Bronchial epithelial cell (primary cell): ENCODE measurements at regions not wholly inside any gene's neighbourhood (a gene's known extent, or its start where the extent isn't known, plus 50 kb on each side); places are given as distances from the start of the nearest gene placed in this dataset.
A peak's percentile ranks its signal among the peaks of the same experiment; 100 is the strongest.

Experiments used
- DNase-seq: peaks from one replicate; pipeline ENCODE4 v3.0.0-alpha.2; 2010; ENCODE audit warnings: low read depth
- FAIRE-seq: peaks from 2 replicates; lab custom pipeline; 2011; peaks lifted over from hg19 to GRCh38; lab: Jason Lieb, UNC
- H3K27me3 ChIP-seq: 2 replicates; pipeline ENCODE4 v1.5.1; 2011; ENCODE audit warnings: low read length; ENCODE audit not compliant: control insufficient read depth, insufficient read depth
- H3K36me3 ChIP-seq: 2 replicates; pipeline ENCODE4 v1.5.1; 2011; ENCODE audit warnings: low read length; ENCODE audit not compliant: control insufficient read depth, insufficient read depth
- H3K4me3 ChIP-seq: 2 replicates; pipeline ENCODE4 v1.5.1; 2011; ENCODE audit warnings: mild to moderate bottlenecking, low read depth, low read length, control low read depth
- TF ChIP-seq, protein P1 (sequence below): IDR thresholded peaks from 2 replicates; pipeline ENCODE4 v1.5.1; 2011; ENCODE audit warnings: mild to moderate bottlenecking, moderate library complexity, low read length, control low read depth, inconsistent platforms; ENCODE audit not compliant: insufficient read depth, severe bottlenecking

DNA sequence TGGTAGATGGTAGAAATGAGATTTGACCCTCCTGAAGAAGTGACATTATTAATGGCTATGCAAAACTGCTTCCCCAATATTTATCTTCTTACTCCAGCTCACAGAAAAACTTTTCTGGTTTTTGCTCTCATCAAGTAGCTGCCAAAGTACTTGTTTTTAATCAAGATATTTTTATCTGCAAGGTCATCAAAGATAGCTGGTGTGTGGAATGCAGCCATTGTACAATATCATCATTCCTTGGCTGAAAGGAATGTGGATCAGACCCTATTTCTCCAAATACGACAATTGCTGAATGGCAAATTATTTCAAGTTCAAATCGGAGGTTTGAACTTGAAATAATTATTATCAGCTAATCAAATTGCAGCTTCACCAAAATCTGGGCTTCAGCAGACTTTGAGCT lies 126.9 kb upstream of the SLC7A14 start:
- no peak for FAIRE-seq

DNA sequence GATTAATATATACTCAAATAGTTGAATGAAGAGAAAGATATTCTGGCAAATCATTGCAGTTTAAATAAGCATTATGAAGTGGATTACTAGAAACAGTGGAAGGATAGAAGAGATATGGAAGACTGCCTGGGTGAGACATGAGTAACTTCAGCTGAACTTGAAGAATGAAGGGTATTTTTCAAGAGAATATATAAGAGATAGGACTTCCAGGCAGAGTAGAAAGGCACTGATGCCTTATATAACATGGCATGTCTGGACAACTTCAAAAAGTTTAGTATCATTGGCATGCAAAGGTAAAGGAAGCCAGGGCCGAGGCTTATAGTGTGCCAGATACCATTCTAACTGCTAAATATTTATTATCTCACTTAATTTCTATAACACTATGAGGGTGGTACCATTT lies 126.5 kb upstream of the SLC7A14 start:
- no peak for FAIRE-seq
- peak; percentile 69 for DNase-seq
- H3K4me3 ChIP-seq, result no peak overlapping the region
- H3K27me3 ChIP-seq, result no peaks in the 10 kb centered on the region
- no peaks in the 10 kb centered on the region for H3K36me3 ChIP-seq
- TF ChIP-seq, protein P1, sequence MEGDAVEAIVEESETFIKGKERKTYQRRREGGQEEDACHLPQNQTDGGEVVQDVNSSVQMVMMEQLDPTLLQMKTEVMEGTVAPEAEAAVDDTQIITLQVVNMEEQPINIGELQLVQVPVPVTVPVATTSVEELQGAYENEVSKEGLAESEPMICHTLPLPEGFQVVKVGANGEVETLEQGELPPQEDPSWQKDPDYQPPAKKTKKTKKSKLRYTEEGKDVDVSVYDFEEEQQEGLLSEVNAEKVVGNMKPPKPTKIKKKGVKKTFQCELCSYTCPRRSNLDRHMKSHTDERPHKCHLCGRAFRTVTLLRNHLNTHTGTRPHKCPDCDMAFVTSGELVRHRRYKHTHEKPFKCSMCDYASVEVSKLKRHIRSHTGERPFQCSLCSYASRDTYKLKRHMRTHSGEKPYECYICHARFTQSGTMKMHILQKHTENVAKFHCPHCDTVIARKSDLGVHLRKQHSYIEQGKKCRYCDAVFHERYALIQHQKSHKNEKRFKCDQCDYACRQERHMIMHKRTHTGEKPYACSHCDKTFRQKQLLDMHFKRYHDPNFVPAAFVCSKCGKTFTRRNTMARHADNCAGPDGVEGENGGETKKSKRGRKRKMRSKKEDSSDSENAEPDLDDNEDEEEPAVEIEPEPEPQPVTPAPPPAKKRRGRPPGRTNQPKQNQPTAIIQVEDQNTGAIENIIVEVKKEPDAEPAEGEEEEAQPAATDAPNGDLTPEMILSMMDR, result no peak

More for the DNA sequence above, 126.9 kb upstream of the SLC7A14 start:
- H3K36me3 ChIP-seq, result no peaks in the 10 kb centered on the region
- H3K27me3 ChIP-seq, result no peaks in the 10 kb centered on the region
- H3K4me3 ChIP-seq, result no peak overlapping the region
- TF ChIP-seq, protein P1, result no peak
- no peak for DNase-seq

DNA sequence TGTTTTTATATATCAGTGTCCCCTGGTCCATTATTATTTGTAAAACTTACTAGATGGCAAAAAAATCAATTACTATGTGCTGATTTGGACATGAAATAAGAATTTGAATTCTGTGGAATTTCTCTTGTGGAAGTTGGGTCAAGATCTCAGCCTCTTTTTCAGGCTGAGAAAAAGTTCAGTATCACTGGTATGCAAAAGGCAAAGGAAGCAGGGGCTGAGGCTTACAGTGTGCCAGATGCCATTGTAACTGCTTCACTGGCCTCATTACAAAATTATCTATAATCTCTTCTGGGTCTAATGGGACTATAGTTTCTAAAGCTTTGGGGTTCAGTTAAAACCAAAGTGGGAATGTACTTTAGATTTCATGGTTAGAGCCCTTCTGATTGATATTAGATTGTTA lies 125.9 kb upstream of the SLC7A14 start:
- FAIRE-seq (no peak), DNase-seq (no peak)
- TF ChIP-seq, protein P1, result no peak
- H3K36me3 ChIP-seq, result no peaks in the 10 kb centered on the region
- H3K4me3 ChIP-seq, result no peak overlapping the region
- H3K27me3 ChIP-seq, result no peaks in the 10 kb centered on the region

DNA sequence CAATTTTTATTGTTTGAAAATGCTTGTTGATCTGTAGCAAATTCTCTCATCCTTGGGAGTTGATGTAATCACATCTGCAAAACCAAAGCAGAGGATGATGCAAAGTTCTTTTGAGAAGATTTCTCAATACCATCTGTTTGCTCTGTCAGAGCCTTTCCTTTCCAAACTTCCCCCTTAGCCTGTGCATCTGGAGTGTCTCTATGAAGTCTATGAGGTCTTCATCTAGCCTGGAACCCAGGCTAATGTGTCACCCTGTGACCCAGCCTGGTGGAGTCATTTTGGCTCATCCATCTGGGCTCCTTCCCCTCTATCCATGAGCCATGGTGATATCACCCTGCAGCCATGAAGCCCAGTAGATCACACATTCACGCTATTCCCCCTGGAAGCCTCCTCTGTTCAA lies 123.2 kb upstream of the SLC7A14 start:
- TF ChIP-seq, protein P1, result no peak
- FAIRE-seq (no peak), DNase-seq (peak; percentile 81)
- H3K36me3 ChIP-seq, result no peaks in the 10 kb centered on the region
- no peaks in the 10 kb centered on the region for H3K27me3 ChIP-seq
- H3K4me3 ChIP-seq, result no peak overlapping the region

DNA sequence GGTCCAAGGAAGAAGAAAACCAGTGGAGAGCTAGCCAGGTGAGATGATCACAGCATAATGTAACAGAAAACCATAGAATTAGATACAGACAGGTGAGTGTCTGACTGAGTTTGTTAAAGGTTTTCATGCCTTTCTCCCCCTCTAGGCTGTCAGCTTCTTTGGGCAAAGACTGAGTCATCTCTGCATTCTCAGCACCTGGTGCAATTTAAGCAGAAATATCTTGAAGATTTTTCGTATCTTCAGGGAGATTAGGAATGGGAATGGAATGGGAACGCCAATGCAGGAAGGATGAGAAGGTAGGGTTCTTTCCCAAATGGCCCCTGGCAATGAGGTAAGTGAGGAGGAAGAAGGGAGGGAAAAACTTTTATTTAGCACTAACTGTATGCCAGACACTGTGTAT lies 122.0 kb upstream of the SLC7A14 start:
- TF ChIP-seq, protein P1, result no peak
- FAIRE-seq, result no peak
- no peaks in the 10 kb centered on the region for H3K36me3 ChIP-seq
- H3K4me3 ChIP-seq, result no peak overlapping the region
- DNase-seq, result peak; percentile 91
- H3K27me3 ChIP-seq, result no peaks in the 10 kb centered on the region

DNA sequence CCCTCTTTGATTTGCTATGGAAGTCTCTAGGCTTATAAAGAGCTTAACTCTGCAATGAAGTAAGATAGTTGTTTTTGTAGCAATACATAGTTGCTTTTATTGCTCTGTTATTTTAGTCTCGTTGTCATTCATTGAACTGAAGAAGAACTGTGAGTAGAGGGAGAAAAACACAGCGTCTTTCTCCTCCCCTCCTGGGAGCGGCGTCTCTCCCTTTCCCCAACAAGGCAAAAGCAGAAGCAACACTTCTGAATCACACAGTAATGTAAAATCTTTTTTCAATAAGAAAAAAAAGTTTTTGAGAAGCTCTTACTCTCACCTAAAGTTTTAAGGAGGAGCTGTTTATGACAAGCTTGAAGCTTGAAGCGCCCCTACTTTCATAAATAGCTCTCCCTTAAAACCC lies 119.3 kb upstream of the SLC7A14 start:
- DNase-seq, result no peak
- Histone ChIP-seq H3K27me3 (no peaks in the 10 kb centered on the region), H3K36me3 (no peaks in the 10 kb centered on the region), H3K4me3 (no peak overlapping the region)
- no peak for FAIRE-seq
- TF ChIP-seq, protein P1, result no peak
